ENCODE measurements at regions not wholly inside any gene's neighbourhood (a gene's known extent, or its start where the extent isn't known, plus 50 kb on each side); places are given as distances from the start of the nearest gene placed in this dataset.

GRCh38 chr19:30272554-30272953 lies 99.6 kb upstream of the ZNF536 start:
- H3K4me3 ChIP-seq (ENCODE audit: low read length) = no peak overlapping the region
- no peak for TF ChIP-seq CTCF (IDR thresholded peaks at IDR 0.05)
- no peak overlapping the region for H3K27ac ChIP-seq (ENCODE audit: low read depth in 1 of 2, low read length in 2 of 2)
- H3K36me3 ChIP-seq (ENCODE audit: insufficient read depth, low read length) = no peaks in the 10 kb centered on the region
- no peak overlapping the region for H3K4me3 Mint-ChIP-seq
- no peaks in the 10 kb centered on the region for H3K36me3 Mint-ChIP-seq (ENCODE audit: low read depth)
- H3K9me3 Mint-ChIP-seq = peaks cover 13% of the 10 kb centered on the region
- no peaks in the 10 kb centered on the region for H3K4me1 ChIP-seq (ENCODE audit: insufficient read depth, low read length)
- no peak overlapping the region for H3K27ac Mint-ChIP-seq
- H3K27me3 Mint-ChIP-seq = peaks cover 29% of the 10 kb centered on the region
- peaks cover 0 to 3% of the 10 kb centered on the region in 2 experiments for H3K27me3 ChIP-seq (ENCODE audit: control insufficient read depth in 1 of 2, insufficient read depth in 2 of 2, low read length in 2 of 2)
- no peak for DNase-seq
- H3K4me1 Mint-ChIP-seq (ENCODE audit: low read depth) = no peaks in the 10 kb centered on the region
- ChIA-PET POLR2A (no interaction called here), CTCF (no interaction called here)
- intact Hi-C loops (cut with DNase I, micrococcal nuclease) = no loop called here
- H3K9me3 ChIP-seq (ENCODE audit: control insufficient read depth in 1 of 2, insufficient read depth in 1 of 2, low read length in 2 of 2) = peaks cover 10 to 14% of the 10 kb centered on the region in 2 experiments
- ATAC-seq (ENCODE audit: poor library complexity) = no peak

DNA sequence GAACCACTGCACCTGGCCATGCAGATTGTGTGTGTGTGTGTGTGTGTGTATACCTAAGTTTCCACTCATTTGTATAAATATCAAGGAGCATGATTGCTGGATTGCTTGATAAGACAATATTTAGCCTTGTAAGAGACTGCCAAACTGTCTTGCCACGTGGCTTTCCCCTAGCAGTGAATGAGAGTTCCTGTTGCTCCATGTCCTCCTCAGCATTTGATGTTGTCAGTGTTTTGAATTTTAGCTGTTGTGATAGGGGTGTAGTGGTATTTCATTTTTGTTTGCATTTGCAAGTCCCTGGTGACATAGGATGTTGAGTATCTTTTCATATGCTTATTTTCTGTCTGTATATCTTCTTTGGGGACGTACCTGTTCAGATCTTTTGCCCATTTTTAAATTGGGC lies 99.0 kb upstream of the ZNF536 start:
- intact Hi-C loops (cut with DNase I, micrococcal nuclease) = no loop called here
- H3K27me3 Mint-ChIP-seq = peaks cover 23% of the 10 kb centered on the region
- CTCF ChIA-PET = no interaction called here
- H3K27me3 ChIP-seq (ENCODE audit: control insufficient read depth in 1 of 2, insufficient read depth in 2 of 2, low read length in 2 of 2) = peaks cover 0 to 3% of the 10 kb centered on the region in 2 experiments
- no peak overlapping the region for H3K27ac Mint-ChIP-seq
- ATAC-seq (ENCODE audit: poor library complexity) = no peak
- H3K9me3 ChIP-seq (ENCODE audit: control insufficient read depth in 1 of 2, insufficient read depth in 1 of 2, low read length in 2 of 2) = peaks cover 10 to 15% of the 10 kb centered on the region in 2 experiments
- peaks cover 13% of the 10 kb centered on the region for H3K9me3 Mint-ChIP-seq
- no peaks in the 10 kb centered on the region for H3K4me1 ChIP-seq (ENCODE audit: insufficient read depth, low read length)
- H3K27ac ChIP-seq (ENCODE audit: low read depth in 1 of 2, low read length in 2 of 2) = no peak overlapping the region
- POLR2A ChIA-PET = no interaction called here
- H3K4me1 Mint-ChIP-seq (ENCODE audit: low read depth) = no peaks in the 10 kb centered on the region
- no peak overlapping the region for H3K4me3 ChIP-seq (ENCODE audit: low read length)
- TF ChIP-seq CTCF (IDR thresholded peaks at IDR 0.05) = no peak
- no peaks in the 10 kb centered on the region for H3K36me3 Mint-ChIP-seq (ENCODE audit: low read depth)
- no peaks in the 10 kb centered on the region for H3K36me3 ChIP-seq (ENCODE audit: insufficient read depth, low read length)
- no peak overlapping the region for H3K4me3 Mint-ChIP-seq
- no peak for DNase-seq

GRCh38 chr19:30274987-30275386 lies 97.2 kb upstream of the ZNF536 start:
- no peak for ATAC-seq (ENCODE audit: poor library complexity)
- intact Hi-C loops (cut with DNase I, micrococcal nuclease) = no loop called here
- CTCF ChIA-PET = no interaction called here

More at GRCh38 chr19:30274987-30275386, 97.2 kb upstream of the ZNF536 start:
- Histone ChIP-seq H3K27me3 (ENCODE audit: control insufficient read depth in 1 of 2, insufficient read depth in 2 of 2, low read length in 2 of 2) (no peaks in the 10 kb centered on the region), H3K27ac (ENCODE audit: low read depth in 1 of 2, low read length in 2 of 2) (no peak overlapping the region), H3K36me3 (ENCODE audit: insufficient read depth, low read length) (no peaks in the 10 kb centered on the region), H3K4me1 (ENCODE audit: insufficient read depth, low read length) (no peaks in the 10 kb centered on the region), H3K9me3 (ENCODE audit: control insufficient read depth in 1 of 2, insufficient read depth in 1 of 2, low read length in 2 of 2) (peaks cover 10 to 16% of the 10 kb centered on the region in 2 experiments), H3K4me3 (ENCODE audit: low read length) (no peak overlapping the region)
- H3K9me3 Mint-ChIP-seq = peaks cover 13% of the 10 kb centered on the region
- H3K4me3 Mint-ChIP-seq = no peak overlapping the region
- no peak overlapping the region for H3K27ac Mint-ChIP-seq
- H3K4me1 Mint-ChIP-seq (ENCODE audit: low read depth) = no peaks in the 10 kb centered on the region
- no peak for DNase-seq
- POLR2A ChIA-PET = no interaction called here
- H3K27me3 Mint-ChIP-seq = peaks cover 8% of the 10 kb centered on the region
- no peak for TF ChIP-seq CTCF (IDR thresholded peaks at IDR 0.05)
- no peaks in the 10 kb centered on the region for H3K36me3 Mint-ChIP-seq (ENCODE audit: low read depth)

All from CD4-positive, alpha-beta T cell (primary cell).